Dendritic cell treated with granulocyte-macrophage colony-stimulating factor and Interleukin-4, amounts not matched to agents 40 ng/mL and 50 ng/mL, for 4 days (primary cell): ENCODE measurements at regions not wholly inside any gene's neighbourhood (a gene's known extent, or its start where the extent isn't known, plus 50 kb on each side); places are given as distances from the start of the nearest gene placed in this dataset.

Source experiments
- H3K27ac Mint-ChIP-seq: one replicate; pipeline ENCODE4 v1.8.0; 2022; ENCODE audit warnings: mild to moderate bottlenecking, mixed read lengths
- H3K27me3 Mint-ChIP-seq: one replicate; pipeline ENCODE4 v1.8.0; 2022; ENCODE audit warnings: mild to moderate bottlenecking, mixed read lengths
- H3K36me3 Mint-ChIP-seq: one replicate; pipeline ENCODE4 v1.8.0; 2022; ENCODE audit warnings: low read depth, mixed read lengths
- H3K4me1 Mint-ChIP-seq: one replicate; pipeline ENCODE4 v1.8.0; 2022; ENCODE audit warnings: low read depth, mixed read lengths
- H3K4me3 Mint-ChIP-seq: one replicate; pipeline ENCODE4 v1.8.0; 2022; ENCODE audit warnings: mild to moderate bottlenecking, moderate library complexity, mixed read lengths
- H3K9me3 Mint-ChIP-seq: one replicate; pipeline ENCODE4 v1.8.0; 2022; ENCODE audit warnings: mixed read lengths
- intact Hi-C: fragments of 100-400 bp; cut with micrococcal nuclease; formaldehyde crosslinking; loops from one replicate; pipeline ENCODE4 v1.15.0; 2022

DNA sequence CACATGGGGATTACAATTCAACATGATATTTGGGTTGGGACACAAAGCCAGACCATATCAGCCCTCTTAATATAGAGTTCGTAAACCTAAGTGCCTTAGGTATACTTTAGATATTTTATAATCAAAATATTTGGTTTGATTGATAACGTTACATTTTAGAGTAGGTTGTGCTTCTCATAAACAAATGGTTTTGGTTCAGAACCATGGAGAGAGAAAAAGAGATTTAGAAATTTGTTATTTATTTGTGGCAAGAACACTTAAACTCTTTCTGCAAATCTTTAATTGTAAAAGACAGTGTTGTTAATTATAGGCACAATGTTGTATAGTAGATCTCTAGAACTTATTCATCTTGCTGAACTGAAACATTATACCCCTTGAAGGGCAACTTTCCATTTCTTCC is 298.8 kb downstream of the TENT4A start:
- intact Hi-C loops = no loop called here
- Mint-ChIP-seq H3K4me1 (no peaks in the 10 kb centered on the region), H3K4me3 (no peak overlapping the region), H3K27me3 (no peaks in the 10 kb centered on the region), H3K36me3 (no peaks in the 10 kb centered on the region), H3K27ac (no peak overlapping the region), H3K9me3 (no peaks in the 10 kb centered on the region)

DNA sequence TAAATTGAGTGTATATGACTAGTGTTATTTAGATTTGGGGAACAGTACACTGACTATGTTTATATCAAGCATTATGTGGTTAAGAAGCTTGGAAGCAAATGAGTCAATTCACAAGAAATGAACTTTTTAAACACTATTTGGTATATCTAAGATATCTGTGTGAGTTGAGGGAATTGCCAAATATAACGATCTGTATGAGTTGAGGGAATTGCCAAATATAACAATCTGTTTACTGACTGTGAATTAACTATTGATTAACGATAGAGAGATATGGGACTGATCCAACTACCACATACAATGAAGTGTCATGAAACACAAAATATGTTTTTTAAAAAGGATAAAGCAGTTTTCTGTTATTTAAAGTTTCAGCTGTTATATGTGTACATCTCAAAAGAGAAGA is 301.4 kb downstream of the TENT4A start:
- no peak overlapping the region for H3K27ac Mint-ChIP-seq
- H3K27me3 Mint-ChIP-seq = no peaks in the 10 kb centered on the region
- intact Hi-C loops = no loop called here
- no peaks in the 10 kb centered on the region for H3K36me3 Mint-ChIP-seq
- peaks cover 17% of the 10 kb centered on the region for H3K9me3 Mint-ChIP-seq
- no peak overlapping the region for H3K4me3 Mint-ChIP-seq
- no peaks in the 10 kb centered on the region for H3K4me1 Mint-ChIP-seq

DNA sequence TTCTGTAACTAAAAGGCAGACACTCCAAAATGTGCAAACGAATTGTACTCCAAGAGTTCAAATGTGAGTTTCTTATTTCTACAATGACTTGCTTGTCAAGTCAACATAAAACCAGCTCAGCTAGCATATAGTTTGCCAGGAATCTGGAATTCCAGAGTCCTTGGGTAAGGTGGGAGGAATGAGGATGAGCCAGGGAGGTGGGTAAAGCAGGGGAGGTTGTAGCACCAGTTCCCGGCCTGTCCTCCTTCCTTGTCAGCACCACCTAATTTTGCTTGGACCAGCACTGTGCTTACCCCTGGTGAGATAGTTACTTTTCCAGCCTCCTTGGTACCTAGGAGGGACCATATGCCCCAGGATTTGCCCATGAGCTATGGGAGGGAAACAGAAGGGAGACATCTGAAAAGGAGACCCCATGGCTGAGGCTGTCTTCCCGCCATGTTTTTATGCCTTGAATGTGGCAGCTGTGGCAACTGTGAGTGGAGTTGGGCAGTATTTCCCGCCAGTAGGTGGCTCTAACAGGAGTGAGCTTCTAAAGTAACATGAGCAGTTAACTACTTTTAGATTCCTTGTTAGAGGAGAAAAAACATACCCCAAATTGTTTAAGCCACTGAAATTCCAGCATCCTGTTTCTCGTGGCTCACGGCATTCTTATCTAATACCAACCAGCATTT is 302.5 kb downstream of the TENT4A start:
- intact Hi-C loops = no loop called here
- H3K4me3 Mint-ChIP-seq = no peak overlapping the region
- H3K4me1 Mint-ChIP-seq = no peaks in the 10 kb centered on the region
- no peak overlapping the region for H3K27ac Mint-ChIP-seq
- H3K9me3 Mint-ChIP-seq = peaks cover 28% of the 10 kb centered on the region
- no peaks in the 10 kb centered on the region for H3K27me3 Mint-ChIP-seq
- H3K36me3 Mint-ChIP-seq = no peaks in the 10 kb centered on the region

DNA sequence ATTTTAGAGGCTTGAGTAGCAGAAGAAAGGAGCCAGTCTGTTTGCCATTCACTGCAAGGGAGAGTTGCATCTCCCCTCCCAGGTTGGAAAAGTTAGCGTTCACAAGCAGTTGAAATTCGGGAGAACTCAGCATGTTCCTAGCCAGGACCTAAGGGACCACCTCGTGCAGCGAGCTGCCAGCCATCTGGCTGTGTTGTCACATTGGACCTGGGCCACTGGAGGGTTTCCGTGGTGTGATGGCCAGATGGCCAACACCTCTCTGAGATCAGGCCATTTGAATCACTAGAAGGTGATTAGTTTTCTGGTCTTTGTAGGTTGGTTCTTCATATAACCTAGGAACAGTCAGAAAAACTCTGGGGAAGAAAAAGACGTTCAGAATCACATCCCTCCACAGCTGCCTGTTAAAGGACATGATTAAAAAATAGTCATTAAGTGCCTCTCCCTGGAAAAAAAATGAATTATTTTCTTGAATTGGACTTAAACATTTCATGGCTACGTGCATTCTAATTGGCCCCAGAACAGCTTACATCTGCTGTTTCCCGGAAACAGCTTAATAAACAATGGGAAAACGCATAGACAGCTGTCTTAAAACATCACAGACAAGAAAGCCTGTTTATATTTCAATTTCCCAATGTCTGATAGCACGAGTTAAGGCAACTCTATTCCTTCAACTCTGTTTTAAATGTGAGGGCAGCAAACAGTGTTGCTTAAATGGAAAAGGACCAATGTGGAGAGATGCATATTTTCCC is 303.9 kb downstream of the TENT4A start:
- intact Hi-C loops = no loop called here
- Mint-ChIP-seq H3K4me1 (no peaks in the 10 kb centered on the region), H3K27ac (no peak overlapping the region), H3K4me3 (no peak overlapping the region), H3K9me3 (peaks cover 42% of the 10 kb centered on the region), H3K36me3 (no peaks in the 10 kb centered on the region), H3K27me3 (no peaks in the 10 kb centered on the region)

DNA sequence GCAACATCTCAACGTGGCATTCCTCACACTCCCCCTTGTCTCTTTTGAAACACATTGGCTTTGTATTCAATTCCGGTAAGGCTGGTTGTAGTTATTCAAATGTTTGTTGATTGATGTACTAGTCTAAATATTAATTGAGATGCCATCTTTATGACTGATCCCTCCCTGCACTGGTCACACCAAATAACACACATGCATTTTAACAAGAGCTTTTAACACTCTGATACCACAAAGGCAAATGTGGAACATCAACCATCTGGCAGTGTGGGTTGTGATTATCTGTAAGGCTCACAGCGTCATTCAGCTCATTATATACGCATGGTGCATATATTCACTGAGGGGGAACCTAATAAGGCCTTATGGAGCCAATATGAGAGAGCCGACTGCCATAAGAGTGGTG is 305.0 kb downstream of the TENT4A start:
- no peaks in the 10 kb centered on the region for H3K27me3 Mint-ChIP-seq
- no peaks in the 10 kb centered on the region for H3K4me1 Mint-ChIP-seq
- no peak overlapping the region for H3K27ac Mint-ChIP-seq
- no peaks in the 10 kb centered on the region for H3K36me3 Mint-ChIP-seq
- peaks cover 53% of the 10 kb centered on the region for H3K9me3 Mint-ChIP-seq
- no peak overlapping the region for H3K4me3 Mint-ChIP-seq
- intact Hi-C loops = no loop called here

DNA sequence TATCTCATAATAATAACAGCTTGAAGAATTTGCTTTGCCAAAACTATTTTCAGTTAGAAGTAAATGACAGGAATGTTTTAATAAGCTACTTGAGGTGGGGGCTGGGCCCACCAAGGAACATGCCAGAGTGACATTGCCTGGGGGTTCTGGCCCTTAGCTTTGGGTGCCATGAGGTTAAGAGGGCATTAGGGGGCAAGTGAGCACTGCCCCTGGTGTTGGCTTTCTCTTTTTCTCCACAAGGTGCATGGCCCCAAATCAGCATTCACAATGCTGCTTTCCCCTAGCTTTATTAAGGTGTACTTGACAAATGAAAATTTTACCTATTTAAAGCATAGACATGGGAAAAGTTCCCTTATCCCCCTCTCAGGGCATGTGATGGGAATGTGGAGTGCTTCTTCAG is 305.4 kb downstream of the TENT4A start:
- no peaks in the 10 kb centered on the region for H3K27me3 Mint-ChIP-seq
- H3K36me3 Mint-ChIP-seq = no peaks in the 10 kb centered on the region
- no peak overlapping the region for H3K27ac Mint-ChIP-seq
- H3K9me3 Mint-ChIP-seq = peaks cover 57% of the 10 kb centered on the region
- intact Hi-C loops = no loop called here
- H3K4me1 Mint-ChIP-seq = no peaks in the 10 kb centered on the region
- no peak overlapping the region for H3K4me3 Mint-ChIP-seq

DNA sequence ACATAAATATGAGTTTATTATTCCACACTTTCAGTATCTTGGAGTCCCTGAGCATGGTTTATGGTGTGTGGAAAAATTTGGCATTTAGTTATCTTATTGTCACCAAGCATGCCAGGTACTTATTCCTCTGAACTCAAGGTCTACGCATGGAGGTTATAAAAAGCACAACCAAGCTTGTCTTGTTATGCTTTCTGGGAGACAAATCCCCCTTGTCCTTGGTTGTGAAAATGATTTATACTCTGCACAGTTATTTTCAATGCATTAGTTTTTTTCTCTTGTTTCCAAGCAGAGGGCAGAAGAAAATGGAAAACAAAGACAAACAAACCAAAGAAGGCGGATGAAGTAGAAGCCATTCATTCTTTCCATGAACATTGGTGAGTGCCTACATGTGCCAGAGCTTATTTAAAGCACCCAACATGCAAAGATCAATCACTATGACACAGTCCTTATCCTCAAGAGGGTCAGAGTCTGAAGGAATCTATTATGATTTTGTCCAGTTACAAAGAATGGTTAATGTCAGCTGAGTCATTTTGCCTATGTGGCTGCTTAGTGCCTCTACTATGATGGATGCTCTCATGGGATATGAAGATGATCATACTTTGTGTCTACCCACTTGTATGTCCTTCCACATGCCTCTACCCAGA is 323.1 kb downstream of the TENT4A start:
- peaks cover 7% of the 10 kb centered on the region for H3K9me3 Mint-ChIP-seq

DNA sequence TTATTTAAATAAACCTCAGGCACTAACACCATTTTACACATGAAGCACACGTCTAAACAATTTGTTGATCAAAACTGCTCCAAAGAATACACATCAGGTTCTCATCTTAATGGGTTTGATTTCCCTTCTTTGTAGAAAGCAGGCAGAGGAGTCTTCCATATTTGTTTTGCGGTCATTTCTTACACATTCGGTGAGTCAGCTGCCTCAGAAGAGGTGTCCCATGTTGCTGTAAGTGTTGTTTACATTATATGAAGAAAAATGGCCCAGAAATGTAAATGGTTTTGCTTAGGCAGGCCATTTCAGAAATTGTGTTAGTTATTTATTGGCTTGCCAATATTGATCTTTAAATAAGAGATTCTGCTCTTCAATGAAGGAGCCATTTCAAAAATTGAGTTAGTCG is 325.8 kb downstream of the TENT4A start:
- Mint-ChIP-seq H3K27me3 (no peaks in the 10 kb centered on the region), H3K4me3 (no peak overlapping the region), H3K36me3 (no peaks in the 10 kb centered on the region), H3K9me3 (peaks cover 7% of the 10 kb centered on the region), H3K4me1 (no peaks in the 10 kb centered on the region), H3K27ac (no peak overlapping the region)
- intact Hi-C loops = no loop called here

More for the DNA sequence above, 323.1 kb downstream of the TENT4A start:
- Mint-ChIP-seq H3K4me3 (no peak overlapping the region), H3K4me1 (no peaks in the 10 kb centered on the region), H3K36me3 (no peaks in the 10 kb centered on the region), H3K27me3 (no peaks in the 10 kb centered on the region), H3K27ac (no peak overlapping the region)
- intact Hi-C loops = no loop called here

DNA sequence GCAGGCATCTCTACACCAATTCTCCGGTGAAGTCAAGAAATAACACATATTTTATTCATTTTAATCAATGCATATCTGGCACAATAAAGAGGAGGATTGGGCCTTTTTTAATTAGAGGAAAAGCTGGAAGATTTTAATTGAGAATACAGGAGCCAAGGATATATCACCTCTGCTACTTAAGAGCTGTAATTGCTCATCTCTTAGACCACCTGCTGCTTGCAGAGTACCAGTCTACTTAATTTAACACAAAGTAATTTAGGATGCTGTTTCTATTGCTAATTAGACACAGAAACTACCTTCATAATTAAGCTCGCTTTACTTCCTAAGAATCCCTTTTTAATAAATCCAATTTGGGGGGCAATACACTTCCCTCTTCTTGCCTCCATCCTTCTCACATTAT is 326.9 kb downstream of the TENT4A start:
- H3K27me3 Mint-ChIP-seq = no peaks in the 10 kb centered on the region
- H3K4me1 Mint-ChIP-seq = no peaks in the 10 kb centered on the region
- intact Hi-C loops = no loop called here
- H3K4me3 Mint-ChIP-seq = no peak overlapping the region
- peaks cover 7% of the 10 kb centered on the region for H3K9me3 Mint-ChIP-seq
- H3K36me3 Mint-ChIP-seq = no peaks in the 10 kb centered on the region
- H3K27ac Mint-ChIP-seq = no peak overlapping the region

DNA sequence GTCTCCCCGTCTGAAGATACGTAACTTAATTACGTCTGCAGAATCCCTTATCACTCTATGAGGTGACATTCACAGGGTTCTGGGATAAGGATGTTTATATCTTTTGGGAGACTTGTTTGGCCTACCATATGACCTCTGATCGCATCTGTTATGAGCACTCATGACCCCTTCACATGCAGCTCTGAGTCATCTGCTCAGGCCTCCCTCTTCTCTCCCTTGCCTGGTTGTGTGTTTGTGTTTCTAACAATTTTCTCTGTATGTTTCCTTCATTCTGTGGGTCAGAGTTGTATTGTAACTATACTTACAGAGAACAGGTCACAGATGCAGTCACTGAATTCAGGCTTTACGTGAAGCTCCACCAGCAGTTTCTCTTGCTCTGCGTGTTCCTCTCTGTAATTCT is 330.6 kb downstream of the TENT4A start:
- Mint-ChIP-seq H3K4me3 (no peak overlapping the region), H3K9me3 (peaks cover 7% of the 10 kb centered on the region), H3K27me3 (no peaks in the 10 kb centered on the region), H3K27ac (no peak overlapping the region), H3K4me1 (no peaks in the 10 kb centered on the region), H3K36me3 (no peaks in the 10 kb centered on the region)
- intact Hi-C loops = no loop called here

DNA sequence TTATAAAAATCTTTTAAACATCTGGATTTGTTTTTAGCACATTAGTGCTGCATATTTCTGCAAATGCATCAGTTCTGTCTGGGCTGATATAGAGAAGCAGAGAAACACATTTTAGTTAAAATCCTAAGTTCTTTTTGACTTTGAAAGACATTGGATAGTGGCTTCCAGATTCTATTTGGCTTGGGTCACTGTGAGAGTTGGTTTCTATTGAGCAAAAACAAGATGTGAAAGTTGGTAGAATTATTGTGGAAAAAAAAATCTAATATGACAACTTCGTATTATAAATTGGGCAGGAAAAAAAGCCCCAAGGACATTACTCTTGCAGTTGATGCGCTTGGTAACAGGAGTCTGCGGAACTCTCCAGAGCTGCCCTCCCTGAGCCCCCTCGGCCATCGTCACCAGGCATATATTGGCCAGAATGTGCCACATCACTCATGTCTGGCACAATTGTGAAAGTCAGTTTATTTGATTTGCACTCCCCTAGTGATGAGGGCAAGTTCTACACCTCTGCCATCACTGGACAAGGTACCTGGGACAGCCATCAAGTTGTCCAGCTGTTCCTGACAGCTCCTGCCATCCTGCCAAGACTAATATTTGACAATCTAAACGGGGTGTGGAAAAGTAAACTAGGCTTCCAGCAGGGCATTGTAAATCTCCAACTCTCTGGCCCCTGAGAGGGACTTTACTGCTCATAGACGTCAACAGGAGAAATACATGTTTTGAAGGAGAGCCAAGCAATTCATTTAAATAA is 334.5 kb downstream of the TENT4A start:
- Mint-ChIP-seq H3K27ac (no peak overlapping the region), H3K4me3 (no peak overlapping the region), H3K4me1 (no peaks in the 10 kb centered on the region), H3K36me3 (no peaks in the 10 kb centered on the region), H3K27me3 (no peaks in the 10 kb centered on the region), H3K9me3 (no peaks in the 10 kb centered on the region)
- intact Hi-C loops = no loop called here

DNA sequence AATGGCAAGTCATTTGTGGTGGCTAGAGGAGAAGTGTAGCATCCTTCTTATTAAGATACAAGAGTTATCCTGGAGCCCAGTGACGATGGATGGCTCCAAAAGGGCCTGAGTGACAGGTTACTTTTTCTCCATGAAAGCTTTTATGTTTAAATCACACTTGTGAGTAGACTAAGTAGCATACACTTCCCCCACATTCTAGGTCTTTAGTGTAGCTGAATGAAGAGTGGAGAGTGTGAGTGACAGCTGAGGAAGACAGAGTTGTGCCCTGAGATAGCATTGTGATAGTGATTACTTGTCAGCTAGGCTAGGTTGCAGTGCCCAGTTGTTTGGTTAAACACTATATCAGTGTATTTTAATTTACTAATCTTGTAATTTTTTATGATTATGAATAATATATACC is 337.8 kb downstream of the TENT4A start:
- no peak overlapping the region for H3K27ac Mint-ChIP-seq
- H3K4me3 Mint-ChIP-seq = no peak overlapping the region
- H3K4me1 Mint-ChIP-seq = no peaks in the 10 kb centered on the region
- intact Hi-C loops = no loop called here
- no peaks in the 10 kb centered on the region for H3K27me3 Mint-ChIP-seq
- H3K9me3 Mint-ChIP-seq = peaks cover 15% of the 10 kb centered on the region
- H3K36me3 Mint-ChIP-seq = no peaks in the 10 kb centered on the region

DNA sequence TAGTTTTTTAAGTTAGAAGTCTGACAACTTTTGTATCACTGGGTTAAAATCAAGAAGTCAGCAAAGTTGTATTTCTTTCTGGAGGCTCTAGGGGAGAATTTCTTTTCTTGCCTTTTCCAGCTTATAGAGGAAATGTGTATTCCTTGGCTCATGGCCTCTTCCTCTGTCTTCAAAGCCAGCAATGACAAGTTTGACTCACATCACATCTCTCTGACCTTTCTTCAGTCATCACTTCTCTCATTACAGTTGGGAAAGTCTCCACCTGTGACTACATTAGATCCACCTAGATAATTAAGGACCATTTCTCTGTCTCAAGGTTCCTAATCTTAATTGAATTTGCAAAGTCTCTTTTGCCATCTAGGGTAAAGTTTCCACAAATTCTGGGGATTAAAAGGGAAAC is 339.9 kb downstream of the TENT4A start:
- no peaks in the 10 kb centered on the region for H3K27me3 Mint-ChIP-seq
- H3K9me3 Mint-ChIP-seq = peaks cover 15% of the 10 kb centered on the region
- H3K36me3 Mint-ChIP-seq = no peaks in the 10 kb centered on the region
- H3K4me1 Mint-ChIP-seq = no peaks in the 10 kb centered on the region
- intact Hi-C loops = no loop called here
- H3K4me3 Mint-ChIP-seq = no peak overlapping the region
- H3K27ac Mint-ChIP-seq = no peak overlapping the region
